Suprapubic skin (tissue), 4 donors: ENCODE measurements at regions not wholly inside any gene's neighbourhood (a gene's known extent, or its start where the extent isn't known, plus 50 kb on each side); places are given as distances from the start of the nearest gene placed in this dataset.

ENCODE experiments used
- POLR2A ChIP-seq, 2 donors: fragments of 450-650 bp; IDR thresholded peaks; one replicate each; pipeline ENCODE4 v1.6.1; 2017; ENCODE audit warnings: antibody characterized with exemption in 2 of 2, mild to moderate bottlenecking in 2 of 2, moderate library complexity in 2 of 2
- POLR2AphosphoS5 ChIP-seq, 3 donors: sonication (generic); formaldehyde crosslinking; IDR thresholded peaks; one replicate each; pipeline ENCODE4 v1.6.1; 2017; ENCODE audit warnings: antibody characterized with exemption in 3 of 3
- TF ChIP-seq, protein P1 (sequence below), 2 donors: fragments of 200-600 bp in 1 of 2; fragments of 450-650 bp in 1 of 2; sonication (generic) in 1 of 2; IDR thresholded peaks; one replicate each; pipeline ENCODE4 v1.5.1; 2016 to 2019; ENCODE audit warnings: antibody characterized with exemption in 2 of 2, mild to moderate bottlenecking in 1 of 2, moderate library complexity in 1 of 2

DNA sequence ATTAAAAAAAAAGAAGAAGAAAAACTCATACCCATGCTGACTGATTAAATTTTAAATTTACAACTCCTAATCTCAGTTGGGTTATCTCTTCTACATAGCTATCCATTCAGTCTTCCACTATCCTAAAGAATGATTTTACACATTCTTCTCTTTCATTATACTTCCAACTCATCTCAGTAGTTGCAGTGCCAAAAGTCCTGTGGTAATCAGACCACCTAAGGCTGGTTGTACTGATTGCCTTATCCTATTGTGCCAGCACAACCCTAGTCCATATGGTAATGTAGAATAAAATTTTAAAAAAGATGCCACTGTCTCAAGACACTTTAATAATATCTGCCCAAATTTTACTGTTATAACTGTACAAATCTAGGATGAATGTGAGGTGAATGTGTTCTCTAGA is 448.0 kb downstream of the LRRIQ3 start:
- TF ChIP-seq POLR2A (IDR thresholded peaks at IDR 0.05) (no peak), POLR2AphosphoS5 (IDR thresholded peaks at IDR 0.05) (no peak)
- TF ChIP-seq, protein P1, sequence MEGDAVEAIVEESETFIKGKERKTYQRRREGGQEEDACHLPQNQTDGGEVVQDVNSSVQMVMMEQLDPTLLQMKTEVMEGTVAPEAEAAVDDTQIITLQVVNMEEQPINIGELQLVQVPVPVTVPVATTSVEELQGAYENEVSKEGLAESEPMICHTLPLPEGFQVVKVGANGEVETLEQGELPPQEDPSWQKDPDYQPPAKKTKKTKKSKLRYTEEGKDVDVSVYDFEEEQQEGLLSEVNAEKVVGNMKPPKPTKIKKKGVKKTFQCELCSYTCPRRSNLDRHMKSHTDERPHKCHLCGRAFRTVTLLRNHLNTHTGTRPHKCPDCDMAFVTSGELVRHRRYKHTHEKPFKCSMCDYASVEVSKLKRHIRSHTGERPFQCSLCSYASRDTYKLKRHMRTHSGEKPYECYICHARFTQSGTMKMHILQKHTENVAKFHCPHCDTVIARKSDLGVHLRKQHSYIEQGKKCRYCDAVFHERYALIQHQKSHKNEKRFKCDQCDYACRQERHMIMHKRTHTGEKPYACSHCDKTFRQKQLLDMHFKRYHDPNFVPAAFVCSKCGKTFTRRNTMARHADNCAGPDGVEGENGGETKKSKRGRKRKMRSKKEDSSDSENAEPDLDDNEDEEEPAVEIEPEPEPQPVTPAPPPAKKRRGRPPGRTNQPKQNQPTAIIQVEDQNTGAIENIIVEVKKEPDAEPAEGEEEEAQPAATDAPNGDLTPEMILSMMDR (IDR thresholded peaks at IDR 0.05): no peak
